NCI-H2171 treated with DMSO at 0.1 percent for 48 hours (cell line): ENCODE measurements at regions not wholly inside any gene's neighbourhood (a gene's known extent, or its start where the extent isn't known, plus 50 kb on each side); places are given as distances from the start of the nearest gene placed in this dataset.
A peak's percentile ranks its signal among the peaks of the same experiment; 100 is the strongest.

Source experiments
- DNase-seq: peaks from one replicate; lab custom pipeline; 2025; lab: John Stamatoyannopoulos, UW

DNA sequence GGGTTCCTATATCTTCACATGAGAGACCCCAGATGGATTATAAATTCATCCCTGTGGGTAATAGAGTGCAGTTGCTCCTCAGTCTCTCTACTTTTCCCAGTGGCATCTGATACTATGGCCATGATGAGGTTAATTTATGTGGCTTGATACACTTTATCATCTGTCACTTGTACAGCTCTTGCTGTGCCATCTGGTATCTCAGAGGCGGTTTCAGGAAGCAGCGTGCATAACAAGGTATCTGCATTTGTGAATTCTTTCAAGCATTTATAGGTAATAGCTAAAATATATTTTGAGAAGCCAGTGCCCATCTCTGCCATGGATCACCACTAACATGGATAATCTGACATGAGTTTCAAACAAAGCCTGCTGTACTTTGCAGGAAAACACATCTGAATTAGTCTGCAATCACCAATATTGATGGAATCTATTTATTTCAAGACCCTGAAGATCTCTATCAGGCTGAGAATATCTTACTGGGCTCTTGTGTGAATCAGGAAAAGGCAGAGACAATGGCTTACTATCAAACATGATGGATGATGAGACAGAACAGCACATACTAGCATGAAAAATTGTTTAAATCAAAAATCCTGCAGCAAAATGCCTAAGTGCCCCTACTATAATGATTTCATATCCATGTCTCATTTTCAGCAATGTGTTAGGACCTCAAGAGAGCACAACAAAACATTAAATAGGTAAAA, 548.7 kb upstream of the MAP3K7 start:
- DNase-seq, result peak; percentile 78

DNA sequence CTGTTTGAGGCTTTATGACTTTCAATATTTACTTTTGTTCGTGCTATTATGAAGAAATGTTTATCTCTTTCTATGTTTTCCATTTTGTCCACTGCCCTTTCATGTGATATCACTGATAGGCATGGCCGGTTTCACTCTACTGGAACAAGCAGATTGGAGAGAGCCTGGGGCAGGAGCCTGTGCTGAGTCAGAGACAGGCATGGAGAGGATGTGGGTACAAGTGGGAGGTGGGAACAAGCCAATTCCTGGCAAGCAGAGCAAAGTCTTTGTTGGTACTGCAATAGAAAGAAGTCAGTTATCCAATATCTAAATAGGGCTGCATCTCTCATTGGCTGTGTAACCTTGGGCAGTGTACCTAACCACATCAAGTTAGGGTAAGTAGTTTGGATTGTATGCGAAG, 545.6 kb upstream of the MAP3K7 start:
- DNase-seq, result no peak

DNA sequence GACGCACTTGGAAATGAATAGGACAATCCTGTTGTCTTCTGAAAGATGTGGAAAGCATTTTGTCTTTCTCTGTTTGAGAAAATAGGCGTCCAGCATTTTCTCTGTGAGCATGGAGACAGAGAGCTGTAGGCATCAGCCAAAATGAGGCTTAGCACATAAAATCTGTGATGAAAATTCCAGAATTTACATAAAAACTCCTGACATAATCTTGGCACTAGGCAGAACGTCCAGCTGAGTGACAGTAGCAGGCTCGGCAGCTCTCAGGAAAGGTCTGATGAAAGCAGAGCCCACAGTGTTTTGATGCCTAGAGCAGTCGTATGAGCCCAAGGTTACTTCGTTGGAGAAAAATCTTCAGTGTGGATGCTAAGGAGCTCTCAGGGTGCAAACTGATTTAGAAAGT, 543.3 kb upstream of the MAP3K7 start:
- DNase-seq, result no peak

DNA sequence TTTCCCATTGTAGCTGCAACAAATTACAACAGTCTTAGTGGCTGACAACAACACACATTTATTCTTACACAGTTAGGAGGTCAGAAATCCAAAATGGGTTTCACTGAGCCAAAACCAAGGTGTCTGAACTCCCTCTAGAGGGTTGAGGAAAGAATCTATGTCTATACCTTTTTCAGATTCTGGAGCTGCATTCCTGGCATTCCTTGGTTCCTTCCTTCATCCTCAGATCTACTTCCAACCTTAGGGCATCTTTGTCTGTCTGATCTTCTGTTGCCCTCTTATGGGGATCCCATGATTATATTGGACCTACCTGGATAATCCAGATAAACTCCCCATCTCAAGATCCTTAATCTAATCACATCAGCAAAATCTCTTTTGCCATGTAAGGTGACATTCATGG, 540.9 kb upstream of the MAP3K7 start:
- DNase-seq, result no peak

DNA sequence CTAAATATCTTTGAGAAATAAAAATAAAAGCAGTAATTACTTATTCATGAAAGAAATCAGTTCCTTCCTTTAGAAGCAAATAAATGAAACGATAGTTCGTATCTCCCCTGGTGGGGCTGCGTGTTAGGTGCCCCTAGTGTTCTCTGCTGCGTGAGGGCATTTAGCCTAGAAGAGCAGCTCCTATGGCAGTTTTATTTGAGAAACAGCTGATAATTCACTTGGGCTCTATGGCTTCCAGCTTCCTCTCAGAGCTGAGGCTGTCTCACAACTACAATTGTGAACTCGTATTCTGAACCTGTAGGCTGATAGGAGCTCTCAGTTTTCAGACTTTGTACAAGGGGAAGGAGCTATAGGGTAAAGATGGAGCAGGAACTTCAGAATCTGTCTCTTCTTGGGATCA, 540.0 kb upstream of the MAP3K7 start:
- DNase-seq, result no peak

DNA sequence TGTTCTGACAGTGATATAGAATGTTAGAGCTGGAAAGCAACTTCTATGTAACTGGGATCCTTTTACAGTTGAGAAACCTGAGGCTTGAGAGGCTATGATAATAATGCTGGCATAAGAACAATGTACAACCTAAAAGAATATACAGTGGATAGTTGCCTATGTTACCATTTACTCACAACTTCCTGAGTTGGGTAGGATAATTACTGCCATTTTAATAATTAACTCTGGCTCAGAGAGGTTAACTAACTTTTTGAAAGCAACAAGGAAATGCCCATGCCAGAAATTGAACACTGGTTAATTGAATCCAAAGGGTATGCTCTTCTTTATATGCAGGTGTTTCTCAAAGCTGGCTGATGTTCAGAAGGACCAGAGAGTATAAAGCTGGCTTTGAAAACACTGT, 530.7 kb upstream of the MAP3K7 start:
- DNase-seq, result no peak

DNA sequence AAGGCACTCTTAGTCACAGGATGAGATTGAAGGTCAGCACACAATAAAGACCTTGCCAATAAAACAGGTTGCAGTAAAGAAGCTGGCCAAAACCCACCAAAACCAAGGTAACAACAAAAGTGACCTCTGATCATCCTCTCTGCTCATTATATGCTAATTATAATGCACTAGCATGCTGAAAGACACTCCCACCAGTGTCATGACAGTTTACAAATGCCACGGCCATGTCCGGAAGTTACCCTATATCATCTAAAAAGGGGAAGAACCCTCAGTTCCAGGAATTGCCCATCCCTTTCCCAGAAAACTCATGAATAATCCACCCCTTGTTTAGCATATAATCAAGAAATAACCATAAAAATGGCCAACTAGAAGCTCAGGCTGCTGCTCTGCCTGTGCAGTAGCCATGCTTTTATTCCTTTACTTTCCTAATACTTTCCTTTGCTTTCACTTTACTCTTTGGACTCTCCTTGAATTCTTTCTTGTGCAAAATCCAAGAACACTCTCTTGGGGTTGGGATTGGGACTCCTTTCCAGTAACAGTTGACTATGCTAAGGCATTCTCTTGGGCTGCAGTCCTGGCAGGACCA, 527.3 kb upstream of the MAP3K7 start:
- no peak for DNase-seq

DNA sequence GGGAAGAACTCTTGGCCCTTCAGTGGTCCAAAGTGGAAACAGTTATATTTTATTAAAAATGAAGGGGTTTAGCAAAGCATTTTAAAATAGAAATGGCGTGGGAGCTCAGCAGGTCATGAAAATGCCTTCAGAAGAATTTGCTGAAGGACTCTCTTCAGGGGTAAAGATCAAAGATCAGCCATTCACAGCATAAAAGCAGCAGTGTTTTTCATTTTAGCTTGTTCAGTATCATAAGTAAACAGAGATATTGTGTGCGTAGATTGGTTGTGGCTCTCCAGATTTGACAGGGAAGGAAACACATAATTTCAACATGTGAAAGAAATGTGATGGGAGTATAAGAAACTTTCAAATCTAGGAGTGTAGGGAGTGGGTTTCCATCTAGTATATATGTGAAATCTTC, 519.2 kb upstream of the MAP3K7 start:
- no peak for DNase-seq

DNA sequence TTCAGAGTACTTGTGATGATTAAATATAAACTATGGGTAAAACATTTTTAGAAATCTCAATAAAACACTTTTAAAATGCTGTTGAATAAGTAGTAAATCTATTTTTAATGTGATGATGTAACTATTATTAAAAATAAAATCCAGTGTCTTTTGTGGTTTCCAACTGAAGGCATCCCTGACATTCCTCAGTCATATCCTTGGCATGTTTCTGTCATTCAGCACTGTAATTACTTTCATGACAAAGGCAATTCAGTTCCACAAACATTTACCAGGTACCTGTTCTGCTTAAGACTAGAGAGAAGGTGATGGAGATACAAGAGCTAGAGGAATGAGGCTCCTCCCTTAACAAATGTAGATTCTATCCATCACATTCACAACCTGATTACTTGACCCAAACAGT, 518.7 kb upstream of the MAP3K7 start:
- DNase-seq, result no peak

DNA sequence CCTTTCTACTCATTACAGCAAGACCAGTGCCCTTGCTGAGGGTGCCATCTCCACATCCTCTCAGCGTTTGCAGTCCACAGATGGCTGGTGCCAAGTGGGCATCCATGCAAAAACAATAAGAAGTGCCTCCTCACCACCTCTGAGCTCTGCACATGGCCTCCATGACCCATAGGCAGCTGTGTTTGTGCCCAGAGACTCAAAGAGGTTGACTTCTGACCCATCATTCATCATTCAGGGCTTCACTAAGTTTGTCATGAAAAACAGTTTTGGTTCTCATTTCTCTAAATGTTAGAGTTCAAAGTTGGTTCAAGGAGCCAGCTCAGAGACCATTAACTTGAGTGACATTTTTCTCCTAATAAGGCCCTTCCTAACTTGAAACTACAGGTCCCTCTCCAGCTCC, 512.6 kb upstream of the MAP3K7 start:
- DNase-seq, result no peak

DNA sequence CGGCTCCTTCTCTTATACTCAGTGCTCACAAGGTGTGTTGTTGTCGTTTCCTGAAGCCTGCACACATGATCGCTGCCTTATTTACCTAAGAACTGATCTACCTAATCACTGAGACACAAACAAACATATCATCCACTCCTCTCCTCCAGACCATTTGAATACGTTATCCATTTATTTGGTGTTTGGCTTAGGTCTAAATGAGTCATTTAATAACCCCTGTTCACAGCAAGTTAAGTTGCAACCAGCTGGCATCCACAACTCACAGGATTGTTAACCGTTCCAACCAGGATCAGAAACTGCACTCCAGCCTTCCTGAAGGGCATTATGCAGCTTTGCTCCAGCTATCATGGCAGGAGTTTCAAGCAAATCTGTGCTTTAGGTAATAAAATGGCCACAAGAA, 511.1 kb upstream of the MAP3K7 start:
- DNase-seq, result peak; percentile 34

DNA sequence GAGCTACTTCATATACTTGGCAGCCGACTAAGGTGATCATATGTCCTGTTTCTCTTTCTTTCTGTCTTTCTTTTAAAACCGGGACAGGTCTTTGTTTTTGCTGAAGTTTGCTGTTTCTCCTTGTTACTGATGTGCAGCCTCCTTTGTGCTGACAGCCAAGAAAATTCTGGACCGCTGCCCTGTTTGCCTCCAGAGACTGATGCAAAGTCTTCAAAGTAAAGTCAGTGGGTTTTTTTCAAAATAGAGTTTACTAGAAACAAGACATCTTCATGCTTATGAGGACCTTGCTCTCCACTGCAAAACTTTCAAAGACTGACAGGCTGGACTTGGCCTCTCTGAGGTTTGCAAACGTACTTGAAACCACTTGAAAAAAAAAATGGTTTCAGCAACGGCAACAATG, 510.5 kb upstream of the MAP3K7 start:
- DNase-seq, result no peak

DNA sequence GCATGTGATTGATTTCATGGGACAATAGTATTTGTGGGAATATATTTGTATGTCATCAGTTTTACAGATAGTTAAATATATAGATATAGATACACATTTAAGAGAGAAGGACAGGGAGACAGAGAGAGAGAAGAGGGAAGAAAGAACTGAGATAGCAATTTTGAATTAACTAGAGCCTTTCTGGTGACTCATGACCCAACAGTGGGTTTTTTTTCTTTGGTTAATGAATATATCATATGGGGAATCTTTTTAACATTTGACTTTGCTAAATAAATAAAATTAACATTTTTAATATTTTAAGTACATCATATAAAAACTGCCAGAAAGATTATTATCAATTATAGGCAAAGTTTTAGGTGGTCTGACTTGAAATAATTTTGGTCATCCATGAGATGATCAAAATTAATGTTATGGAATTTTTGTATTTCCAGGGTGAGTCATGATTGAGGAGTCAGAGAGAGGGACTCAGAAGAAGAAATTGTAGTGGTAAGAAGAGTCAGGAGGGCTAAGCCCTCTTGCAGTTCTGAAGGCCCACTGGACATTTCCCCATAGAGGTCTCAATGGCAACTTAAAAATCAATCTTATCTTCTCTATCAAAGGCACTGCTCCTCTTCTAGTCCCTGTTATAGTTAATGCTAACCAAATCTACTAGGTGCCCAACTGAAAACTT, 508.1 kb upstream of the MAP3K7 start:
- no peak for DNase-seq

DNA sequence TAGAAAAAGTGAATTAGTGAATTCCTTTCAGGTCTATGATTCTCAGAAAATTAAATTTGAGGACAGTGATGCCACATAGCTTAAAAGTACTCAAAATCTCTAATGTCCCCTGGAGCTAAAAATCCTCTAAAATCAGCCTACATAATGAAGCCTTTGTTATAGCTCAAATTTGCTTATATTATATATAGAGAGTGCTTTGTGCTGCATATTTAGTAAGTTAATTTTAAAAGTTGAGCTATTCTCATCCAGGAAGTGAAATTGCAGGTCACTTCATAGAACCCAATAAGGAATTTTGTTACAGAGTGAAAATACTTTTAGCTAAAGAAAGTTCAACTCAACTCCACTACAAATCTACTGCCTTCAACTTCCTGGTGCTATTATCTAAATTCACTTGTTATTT, 507.5 kb upstream of the MAP3K7 start:
- DNase-seq, result no peak

DNA sequence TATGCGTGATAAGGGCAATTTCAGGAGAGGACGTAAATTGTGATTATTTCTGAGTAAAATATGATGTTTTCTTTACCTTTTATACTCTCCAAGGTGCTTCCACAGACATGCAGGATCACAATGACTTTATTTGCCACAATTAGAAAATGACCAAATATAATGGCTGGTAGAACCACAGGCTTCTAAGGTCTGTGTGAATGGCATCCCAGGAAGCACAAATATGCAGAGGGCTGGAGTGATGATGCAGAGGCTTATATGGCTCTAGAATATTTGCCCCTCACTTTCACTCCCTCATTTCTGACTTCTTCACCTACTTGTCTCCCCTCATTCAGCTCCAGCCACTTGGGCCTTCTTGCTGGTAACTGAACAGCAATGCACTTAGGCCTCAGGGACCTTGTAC, 502.1 kb upstream of the MAP3K7 start:
- no peak for DNase-seq

DNA sequence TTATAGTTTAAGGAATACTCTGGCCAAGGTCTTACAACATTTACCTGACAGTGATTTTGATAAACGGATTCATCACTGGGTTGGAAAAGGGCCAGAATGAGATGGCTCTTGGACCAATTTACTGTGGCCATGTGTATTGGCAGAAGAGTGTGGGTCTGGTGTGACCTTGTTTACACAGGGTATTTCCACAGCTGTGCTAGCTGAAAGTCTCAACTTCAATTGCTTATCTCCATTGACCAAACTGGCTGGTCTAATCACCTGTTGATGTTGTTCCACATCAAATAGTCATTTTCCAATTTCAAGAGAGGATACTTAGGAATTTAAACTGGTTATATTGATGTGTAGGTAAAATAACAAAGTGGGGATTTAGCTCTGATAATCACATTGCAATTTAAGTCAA, 501.6 kb upstream of the MAP3K7 start:
- DNase-seq, result peak; percentile 42

DNA sequence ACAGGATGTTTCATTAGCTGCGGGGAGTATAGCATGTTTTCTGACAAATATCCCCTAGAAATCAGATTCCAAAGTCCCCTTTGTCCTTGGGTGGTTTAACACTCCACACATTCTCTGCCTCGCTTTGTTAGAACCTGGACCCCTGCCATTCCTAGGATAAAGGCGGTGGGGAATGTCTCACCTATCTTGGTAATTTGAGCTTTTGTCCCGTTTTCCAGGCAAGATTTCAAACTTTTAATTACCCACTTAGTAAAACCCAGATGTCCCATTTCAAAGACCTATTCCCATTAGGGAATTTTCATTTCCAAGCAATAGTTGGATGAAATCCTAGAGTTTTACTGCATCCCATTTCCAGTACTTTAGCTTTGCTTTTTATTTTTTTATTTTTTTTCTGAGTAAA, 501.0 kb upstream of the MAP3K7 start:
- DNase-seq, result peak; percentile 87

DNA sequence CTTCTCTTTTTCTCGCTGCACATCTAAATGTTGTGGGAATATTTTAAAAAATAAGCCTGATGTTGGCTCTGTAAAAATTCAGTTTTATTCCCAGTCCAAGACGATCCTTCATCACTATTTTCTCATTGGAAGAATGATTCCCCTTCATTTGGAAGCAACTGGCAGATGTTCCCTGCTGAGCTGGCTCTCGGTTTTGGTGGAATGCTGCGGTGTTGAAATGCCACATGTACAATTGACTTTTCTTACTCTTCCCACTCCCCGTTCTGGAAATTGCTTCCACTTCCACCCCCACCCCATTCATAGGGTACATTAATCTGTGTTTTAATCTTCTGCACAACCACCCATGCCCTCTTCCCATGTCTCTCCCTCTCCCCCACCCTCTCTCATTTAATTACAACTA, 496.3 kb upstream of the MAP3K7 start:
- DNase-seq, result no peak

DNA sequence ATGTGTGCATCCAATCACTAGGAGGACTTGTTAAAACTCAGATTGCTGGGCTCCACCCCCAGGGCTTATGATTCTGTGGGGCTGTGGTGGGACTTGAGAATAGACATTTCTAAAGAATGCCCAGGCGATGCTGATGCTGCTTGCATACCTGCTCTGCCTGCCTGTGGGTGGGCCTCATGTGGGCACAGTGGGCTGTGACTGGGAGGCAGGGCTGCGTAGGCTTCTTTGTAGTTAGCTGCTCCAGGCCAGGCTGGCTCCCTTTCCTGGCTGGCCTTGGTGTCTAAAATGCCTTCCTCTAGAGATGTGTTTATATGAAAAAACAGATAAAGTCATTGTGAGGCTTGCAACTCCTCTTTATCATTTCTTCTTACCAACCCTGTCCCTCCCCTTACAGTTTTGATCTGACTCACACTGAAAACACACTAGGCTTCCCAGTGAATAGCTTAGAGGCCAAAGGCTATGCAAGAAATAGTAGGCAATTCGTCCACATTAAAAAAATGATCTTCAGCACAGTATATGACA, 495.5 kb upstream of the MAP3K7 start:
- no peak for DNase-seq

DNA sequence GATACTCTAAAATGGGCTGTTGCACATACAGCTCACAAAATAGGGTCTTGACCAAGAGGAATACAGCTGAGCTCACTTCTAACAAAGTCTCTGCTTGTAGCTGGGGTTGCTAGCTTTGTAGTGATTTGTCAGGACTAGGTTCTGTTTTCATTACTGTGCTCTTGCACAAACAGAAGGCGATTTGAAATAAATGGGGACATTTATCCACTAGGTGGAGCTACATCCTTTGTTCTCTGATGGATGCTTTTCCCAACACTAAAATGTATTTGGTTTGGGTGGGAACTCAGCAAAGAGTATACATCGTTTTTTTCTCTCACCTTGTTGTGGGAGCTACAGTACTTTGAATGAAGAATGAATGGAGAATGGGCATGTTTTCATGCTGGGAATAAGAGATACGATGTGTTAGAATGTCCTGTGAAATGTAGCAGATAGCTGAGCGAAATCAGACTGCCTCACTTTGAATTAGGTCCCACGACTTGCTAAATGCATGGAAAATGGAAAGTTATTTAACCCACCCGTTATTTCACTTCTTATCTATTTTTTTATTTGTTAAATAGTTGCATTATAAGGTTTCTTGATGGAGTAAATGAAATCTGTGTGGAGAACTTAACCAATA, 494.7 kb upstream of the MAP3K7 start:
- DNase-seq, result peak; percentile 65

DNA sequence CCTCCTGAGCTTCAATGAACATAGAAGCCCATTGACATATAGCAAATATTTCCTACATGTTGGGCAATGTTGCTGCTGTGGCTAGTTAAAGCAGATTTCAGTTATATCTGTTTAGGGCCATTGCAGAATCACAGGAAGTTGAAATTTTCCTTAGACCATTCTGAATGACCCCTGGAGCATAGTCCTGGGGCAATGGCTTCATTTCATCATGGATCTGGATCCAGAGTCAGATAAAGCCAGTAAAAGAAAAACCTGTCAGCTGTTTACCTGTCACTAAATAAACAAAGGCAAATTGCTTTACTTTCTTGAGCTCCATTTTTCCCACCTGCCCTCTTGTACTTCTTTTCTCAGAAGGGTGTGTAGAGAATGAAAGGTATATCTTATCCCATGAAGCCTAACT, 494.0 kb upstream of the MAP3K7 start:
- no peak for DNase-seq

DNA sequence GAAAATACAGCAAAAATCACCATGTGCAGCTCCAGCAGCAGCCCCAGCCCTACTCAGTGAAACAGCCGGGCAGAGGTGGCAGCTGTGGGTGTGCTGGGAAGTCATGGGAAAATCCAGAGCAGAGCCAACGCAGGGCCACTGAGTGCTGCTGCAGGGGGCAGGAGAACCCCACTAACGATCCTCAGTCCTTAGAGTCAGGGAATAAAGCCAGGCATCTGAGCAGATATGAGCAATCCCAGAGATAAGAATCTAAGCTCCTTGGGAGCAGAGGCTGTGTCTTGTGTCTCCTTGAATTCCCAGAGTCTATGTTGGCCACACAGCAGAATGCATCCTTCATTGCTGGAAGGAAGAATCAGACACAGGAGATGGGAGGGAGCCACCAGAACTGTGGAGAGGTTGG, 493.1 kb upstream of the MAP3K7 start:
- no peak for DNase-seq
